GM18909 (cell line): ENCODE measurements at regions not wholly inside any gene's neighbourhood (a gene's known extent, or its start where the extent isn't known, plus 50 kb on each side); places are given as distances from the start of the nearest gene placed in this dataset.
"Not testable (repeated sequence)": the region's sequence is repeated elsewhere in the genome, so short reads cannot be mapped to it uniquely, and the experiment has no call there.

ENCODE experiments used
- ATAC-seq: cut with Tn5 transposase; IDR thresholded peaks from one replicate; pipeline ENCODE4 v1.9.1; 2021; ENCODE audit warnings: mild to moderate bottlenecking; ENCODE audit not compliant: unreplicated experiment, poor library complexity

- ATAC-seq, result no peak
Observed at GRCh38 chr11:38766796-38767195, 2168.8 kb upstream of the RAG2 start.

GRCh38 chr11:38759394-38759793 is 2161.4 kb upstream of the RAG2 start:
- ATAC-seq, result no peak

- no peak for ATAC-seq
Observed at GRCh38 chr11:38756537-38756936, 2158.5 kb upstream of the RAG2 start.

GRCh38 chr11:38751421-38751820 is 2153.4 kb upstream of the RAG2 start:
- ATAC-seq, result no peak

GRCh38 chr11:38746516-38746915 is 2148.5 kb upstream of the RAG2 start:
- ATAC-seq, result not testable (repeated sequence)

GRCh38 chr11:38723361-38723760 is 2125.3 kb upstream of the RAG2 start:
- no peak for ATAC-seq

- no peak for ATAC-seq
Observed at GRCh38 chr11:38721586-38722315, 2123.7 kb upstream of the RAG2 start.

GRCh38 chr11:38718659-38719058 is 2120.6 kb upstream of the RAG2 start:
- ATAC-seq, result no peak

- no peak for ATAC-seq
Observed at GRCh38 chr11:38718049-38718448, 2120.0 kb upstream of the RAG2 start.

- no peak for ATAC-seq
Observed at GRCh38 chr11:38711110-38711509, 2113.1 kb upstream of the RAG2 start.

GRCh38 chr11:38710262-38710661 is 2112.2 kb upstream of the RAG2 start:
- no peak for ATAC-seq

- no peak for ATAC-seq
Observed at GRCh38 chr11:38700111-38700510, 2102.1 kb upstream of the RAG2 start.

GRCh38 chr11:38693306-38693705 is 2095.3 kb upstream of the RAG2 start:
- ATAC-seq, result no peak

- not testable (repeated sequence) for ATAC-seq
Observed at GRCh38 chr11:38690211-38690610, 2092.2 kb upstream of the RAG2 start.

GRCh38 chr11:38687008-38687407 is 2089.0 kb upstream of the RAG2 start:
- no peak for ATAC-seq

- no peak for ATAC-seq
Observed at GRCh38 chr11:38683484-38683883, 2085.4 kb upstream of the RAG2 start.

- ATAC-seq, result no peak
Observed at GRCh38 chr11:38680746-38681145, 2082.7 kb upstream of the RAG2 start.

GRCh38 chr11:38680166-38680565 is 2082.1 kb upstream of the RAG2 start:
- ATAC-seq, result no peak

- ATAC-seq, result no peak
Observed at GRCh38 chr11:38672445-38672844, 2074.4 kb upstream of the RAG2 start.

GRCh38 chr11:38667359-38667758 is 2069.3 kb upstream of the RAG2 start:
- ATAC-seq, result no peak

- no peak for ATAC-seq
Observed at GRCh38 chr11:38648604-38649003, 2050.6 kb upstream of the RAG2 start.

GRCh38 chr11:38646382-38646781 is 2048.3 kb upstream of the RAG2 start:
- no peak for ATAC-seq
